ENCODE measurements at regions not wholly inside any gene's neighbourhood (a gene's known extent, or its start where the extent isn't known, plus 50 kb on each side); places are given as distances from the start of the nearest gene placed in this dataset.

DNA sequence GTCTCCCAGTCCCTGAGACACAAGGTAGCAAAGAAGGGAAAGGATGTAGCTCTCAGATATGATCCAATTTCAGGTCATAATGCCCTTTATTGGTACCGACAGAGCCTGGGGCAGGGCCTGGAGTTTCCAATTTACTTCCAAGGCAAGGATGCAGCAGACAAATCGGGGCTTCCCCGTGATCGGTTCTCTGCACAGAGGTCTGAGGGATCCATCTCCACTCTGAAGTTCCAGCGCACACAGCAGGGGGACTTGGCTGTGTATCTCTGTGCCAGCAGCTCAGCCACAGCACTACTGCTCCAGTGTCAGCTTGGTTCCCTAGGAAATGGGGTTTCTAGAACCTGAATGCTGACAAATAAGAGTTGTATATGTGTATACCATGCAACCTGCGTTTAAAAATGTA is 74.6 kb upstream of the PRSS58 start:
- TF ChIP-seq POLR2A (IDR thresholded peaks at IDR 0.05; ENCODE audit: low read depth, low read length) (no peak), TAF1 (IDR thresholded peaks at IDR 0.05; ENCODE audit: low read depth, low read length) (no peak), POLR2AphosphoS5 (IDR thresholded peaks at IDR 0.05; ENCODE audit: low read depth, low read length) (no peak), SPI1 (IDR thresholded peaks at IDR 0.05; ENCODE audit: low read depth, low read length) (no peak)
